Occipital lobe (tissue), 1 donor: ENCODE measurements at regions not wholly inside any gene's neighbourhood (a gene's known extent, or its start where the extent isn't known, plus 50 kb on each side); places are given as distances from the start of the nearest gene placed in this dataset.

Experiments
- DNase-seq: peaks from one replicate; lab custom pipeline; 2025; lab: John Stamatoyannopoulos, UW

DNA sequence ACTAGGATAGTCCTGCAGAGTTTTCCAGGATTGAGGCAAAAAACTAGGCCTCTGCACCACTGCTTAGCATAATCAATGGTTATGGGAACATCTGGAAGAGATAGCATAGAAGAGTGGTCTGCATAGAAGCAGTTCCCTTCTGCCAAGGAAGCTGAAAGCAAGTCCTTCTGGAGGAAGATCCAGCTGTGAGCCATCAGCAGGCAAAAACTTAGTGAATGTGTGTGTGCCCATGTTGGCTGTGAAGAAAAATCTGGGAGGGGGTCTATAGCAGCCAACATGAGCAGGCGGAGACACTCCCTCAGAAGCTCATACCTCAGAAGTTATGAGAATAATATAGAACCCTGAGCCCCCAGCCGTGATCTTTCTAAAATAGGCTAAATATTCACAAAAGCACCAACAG, 228.1 kb upstream of the STEAP1 start:
- DNase-seq = no peak

DNA sequence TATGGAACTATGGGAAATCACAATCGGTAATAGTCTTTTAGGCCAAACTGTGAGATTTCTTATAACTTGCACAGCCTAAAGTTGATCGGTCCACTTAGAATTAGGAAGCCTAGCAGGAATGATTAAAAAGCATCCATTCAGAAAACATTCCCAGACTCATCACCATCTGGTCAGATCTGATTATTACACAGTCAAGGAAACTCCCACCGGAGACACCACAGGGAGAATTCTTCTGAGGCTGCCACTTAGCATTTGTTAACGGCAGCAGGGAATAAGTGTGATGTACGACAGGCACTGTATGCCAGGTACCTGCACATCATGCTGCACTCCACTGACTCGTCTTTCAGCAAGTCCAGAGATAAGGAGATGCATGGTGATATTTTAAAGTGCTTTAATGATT, 227.6 kb upstream of the STEAP1 start:
- DNase-seq = no peak

DNA sequence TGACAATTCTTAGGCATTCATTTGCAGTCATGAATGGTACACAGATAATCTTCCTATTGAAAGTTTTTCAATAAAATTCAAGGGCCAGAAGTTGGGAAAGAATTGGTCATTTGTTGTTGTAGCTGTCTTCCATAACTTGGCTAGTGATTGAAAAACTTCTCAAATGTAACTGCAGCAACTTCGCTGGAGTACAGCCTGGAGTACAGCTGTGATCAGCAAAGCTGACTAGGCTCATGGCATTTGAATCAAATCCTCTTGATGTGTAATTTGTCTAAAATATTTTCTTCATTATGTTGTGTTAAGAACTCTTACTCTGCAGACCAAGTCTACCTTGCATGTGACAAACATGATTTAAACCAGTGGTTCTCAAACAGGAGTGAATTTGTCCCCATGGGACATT, 226.5 kb upstream of the STEAP1 start:
- DNase-seq = no peak

DNA sequence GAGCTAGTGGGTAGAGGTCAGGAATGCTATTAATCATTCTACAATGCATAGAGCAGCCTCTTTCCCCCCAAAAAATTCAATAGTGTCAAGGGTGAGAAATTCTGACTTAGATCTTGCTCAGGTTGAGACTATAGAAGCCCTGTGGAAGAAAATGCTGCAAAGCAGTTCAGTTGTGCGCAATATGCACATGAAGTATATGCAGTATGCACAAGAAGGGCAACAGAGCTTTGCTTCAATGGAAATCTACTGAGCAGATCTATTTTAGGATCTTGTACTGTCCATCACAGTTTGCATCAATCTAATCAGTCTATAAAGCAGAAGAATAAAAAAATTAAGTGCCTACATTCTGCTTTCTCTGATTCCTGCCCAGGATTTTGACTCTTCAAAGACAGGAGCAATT, 225.8 kb upstream of the STEAP1 start:
- DNase-seq = no peak

DNA sequence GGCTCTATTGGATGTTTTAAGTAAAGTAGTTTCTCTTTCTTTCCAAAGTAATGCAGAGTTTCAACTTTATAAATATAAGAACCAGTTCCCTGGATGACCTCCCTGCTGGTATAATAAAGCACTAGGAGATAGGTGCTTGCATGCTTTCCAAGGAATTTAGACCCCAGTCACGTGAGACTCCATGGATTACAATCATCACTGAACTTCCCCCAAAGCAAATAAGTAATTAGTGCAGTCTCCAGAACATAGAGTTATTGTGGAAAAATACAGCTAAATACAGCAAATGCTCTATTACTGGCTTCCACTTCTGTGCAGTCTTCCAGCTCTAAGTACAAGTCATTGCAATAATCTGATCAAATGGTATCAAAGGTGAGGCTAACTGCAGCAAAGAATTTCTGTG, 220.2 kb upstream of the STEAP1 start:
- no peak for DNase-seq

DNA sequence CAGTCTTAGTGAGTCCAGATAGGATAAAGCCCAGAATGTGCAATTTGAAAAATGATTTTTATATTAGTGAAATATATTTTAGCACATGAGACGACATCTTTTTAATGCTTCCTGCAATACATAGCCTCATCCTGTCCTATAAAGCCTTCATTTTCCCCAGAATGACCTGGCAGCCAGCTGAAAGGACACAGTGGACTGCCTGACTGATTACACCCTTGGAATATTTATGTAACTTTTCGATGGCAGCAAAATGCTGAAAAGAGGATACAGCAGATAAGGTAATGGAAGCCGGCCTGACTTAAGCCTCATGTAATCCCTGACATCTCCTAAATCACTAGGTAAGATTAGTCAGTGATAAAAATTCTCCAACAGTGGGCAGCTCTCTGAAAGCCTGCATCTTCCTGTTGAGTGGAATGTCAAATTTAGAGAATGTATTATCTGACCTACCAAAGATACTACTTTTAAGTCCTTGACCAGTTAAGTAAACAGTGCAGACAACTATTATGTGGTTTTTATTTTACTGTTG, 210.7 kb upstream of the STEAP1 start:
- DNase-seq = no peak

DNA sequence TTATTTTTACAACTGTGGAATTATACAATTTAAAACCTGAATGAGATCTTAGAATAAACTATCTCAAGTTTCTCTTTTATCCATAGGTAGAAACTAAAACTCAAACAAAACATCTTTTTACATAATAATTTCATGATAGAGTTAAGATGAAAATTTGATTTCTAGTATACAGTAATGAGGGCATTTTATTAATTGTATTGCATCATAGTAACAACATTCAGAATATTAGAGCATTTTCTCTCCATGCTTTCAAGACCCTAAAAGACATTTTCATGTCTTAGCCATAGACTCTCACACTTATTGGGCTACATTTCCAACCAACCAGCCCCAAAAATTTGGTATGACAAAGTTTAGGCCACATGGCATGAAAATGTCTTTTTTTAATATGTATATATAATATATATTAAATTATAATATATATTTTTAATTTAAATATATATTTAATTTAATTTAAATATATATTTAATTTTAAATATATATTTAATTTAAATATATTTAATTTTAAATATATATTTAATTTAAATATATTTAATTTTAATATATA, 195.7 kb upstream of the STEAP1 start:
- no peak for DNase-seq

DNA sequence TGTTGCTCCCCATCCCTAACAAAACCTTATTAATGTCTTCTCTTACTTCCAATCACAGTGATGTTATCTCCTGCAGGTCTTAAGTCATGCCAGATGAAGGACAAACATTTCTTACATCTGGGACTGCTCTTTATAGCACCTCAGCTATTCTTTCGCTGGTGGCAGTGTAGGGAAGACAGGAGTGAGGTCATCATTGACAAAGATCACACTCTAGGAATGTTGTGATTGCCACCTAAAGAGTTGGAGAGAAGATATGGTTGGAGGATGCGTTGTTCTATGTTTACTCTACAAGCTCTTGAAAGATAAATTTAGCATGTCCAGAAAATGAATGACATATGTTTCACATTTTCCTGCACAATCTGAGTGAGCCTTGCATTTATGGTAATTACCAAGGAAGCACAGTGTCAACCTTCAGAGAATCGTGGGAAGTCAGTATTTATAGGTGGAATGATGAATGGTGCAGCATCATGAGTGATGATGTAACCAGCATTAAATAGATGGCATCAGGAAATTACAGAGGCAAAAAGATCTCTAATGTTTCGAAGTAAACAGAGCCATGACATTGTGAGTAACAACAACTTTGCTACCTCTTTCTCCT, 188.1 kb upstream of the STEAP1 start:
- DNase-seq = no peak

DNA sequence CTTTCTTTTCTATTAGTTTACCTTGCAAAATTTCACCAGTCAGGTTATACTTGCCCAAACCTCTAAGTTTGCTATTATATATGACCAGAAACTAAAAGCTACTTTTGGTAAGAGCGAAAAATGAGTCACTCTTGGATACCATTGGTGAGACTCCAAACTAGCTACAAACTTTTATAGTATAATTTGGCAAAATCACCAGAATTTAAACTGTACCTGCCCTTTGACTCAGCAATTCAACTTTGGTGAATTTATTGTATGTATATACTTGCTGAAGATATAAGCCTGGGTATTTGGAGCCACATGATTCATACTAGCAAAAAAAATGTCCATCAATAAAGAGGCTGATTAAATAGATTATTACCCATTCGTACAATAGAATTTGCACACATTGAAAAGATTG, 178.7 kb upstream of the STEAP1 start:
- no peak for DNase-seq

DNA sequence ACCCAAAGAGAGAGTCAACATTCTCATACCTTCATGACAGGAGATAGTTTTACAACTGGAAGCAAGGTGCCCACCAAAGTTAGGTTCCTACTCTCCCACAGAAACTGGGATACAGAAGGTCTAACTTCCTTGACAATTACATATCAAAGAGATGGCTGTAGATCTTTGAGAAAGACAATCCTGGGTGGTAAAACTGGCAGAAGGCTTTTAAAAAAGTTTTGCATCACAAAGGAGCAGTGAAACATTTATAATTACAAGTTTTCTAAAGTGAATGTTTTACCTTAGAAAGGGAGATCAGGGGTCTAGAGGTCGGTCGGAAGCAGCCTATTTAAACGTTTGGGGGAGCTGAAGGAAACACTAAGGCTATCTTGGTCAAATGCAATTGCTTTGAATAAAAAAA, 166.6 kb upstream of the STEAP1 start:
- no peak for DNase-seq

DNA sequence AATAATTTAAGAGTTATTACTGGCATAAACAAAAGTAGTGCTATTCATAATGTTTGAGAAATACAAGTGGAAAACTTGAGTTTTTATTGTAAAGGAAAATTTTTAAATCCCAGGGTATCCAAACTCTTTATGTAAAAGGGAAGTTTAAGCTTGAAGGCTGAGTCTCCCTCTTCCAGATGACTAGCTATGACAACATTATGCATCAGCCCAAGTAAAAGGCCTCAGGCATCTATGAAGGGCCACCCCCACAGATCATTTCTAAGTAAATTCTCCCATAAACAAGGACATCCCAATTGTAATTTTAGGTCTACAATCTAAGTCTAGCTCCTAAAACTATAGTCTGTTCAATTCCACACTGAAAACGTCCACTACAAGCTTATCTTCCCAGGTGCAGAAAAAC, 166.2 kb upstream of the STEAP1 start:
- no peak for DNase-seq

DNA sequence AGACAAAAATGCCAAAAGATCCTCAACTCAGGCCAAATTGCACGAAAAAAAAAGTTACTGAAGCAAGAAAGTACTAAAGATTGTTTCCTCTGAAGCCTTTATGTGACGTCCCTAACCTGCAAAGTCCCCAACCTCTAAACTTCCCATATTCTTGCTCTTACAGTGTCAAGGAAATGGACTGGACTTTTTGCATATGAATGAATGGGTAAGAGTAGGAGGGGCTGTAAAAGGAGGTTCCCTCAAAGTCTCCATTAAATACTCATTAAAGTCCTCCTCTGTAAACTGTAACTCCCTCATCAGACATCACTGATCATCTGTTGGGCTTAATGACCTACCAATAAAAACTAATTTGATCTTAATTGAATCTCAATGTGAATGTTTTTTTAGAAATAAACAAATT, 164.8 kb upstream of the STEAP1 start:
- no peak for DNase-seq

DNA sequence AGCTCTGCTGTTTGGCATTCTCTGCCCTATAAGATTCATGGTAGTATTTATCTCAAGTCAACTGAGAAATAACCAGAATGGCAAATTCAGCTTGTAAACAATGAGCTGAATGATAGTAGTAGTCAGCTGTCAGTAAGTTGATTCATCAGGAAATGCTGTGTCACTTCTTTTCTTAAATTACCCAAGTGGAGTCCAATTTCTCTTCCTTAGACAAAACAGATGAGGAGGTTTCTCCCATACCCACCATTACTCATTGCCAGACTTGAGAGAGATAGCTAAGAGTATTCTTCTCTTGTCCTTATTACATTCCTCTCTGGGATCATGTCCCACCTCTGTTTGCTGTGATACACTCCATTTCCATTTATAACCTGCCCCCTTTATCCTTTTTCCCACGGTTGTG, 159.8 kb upstream of the STEAP1 start:
- DNase-seq = no peak

DNA sequence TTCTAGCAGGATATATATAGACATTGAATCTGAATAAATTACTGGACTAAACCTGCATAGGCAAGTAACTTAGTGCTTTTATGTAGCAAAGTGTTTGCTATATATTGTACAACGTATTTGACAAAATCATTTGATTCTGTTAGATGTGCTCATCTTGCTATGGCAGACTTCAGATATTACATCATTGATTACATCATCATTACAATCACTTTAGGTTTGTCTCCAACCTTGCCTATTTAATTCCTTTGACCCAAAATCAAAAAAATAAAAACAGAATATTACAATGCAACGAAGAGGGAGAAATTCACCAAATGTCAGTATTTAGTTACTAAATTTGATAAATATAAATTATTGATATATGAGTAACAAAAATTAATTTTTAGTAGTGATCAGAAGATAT, 155.7 kb upstream of the STEAP1 start:
- DNase-seq = no peak

DNA sequence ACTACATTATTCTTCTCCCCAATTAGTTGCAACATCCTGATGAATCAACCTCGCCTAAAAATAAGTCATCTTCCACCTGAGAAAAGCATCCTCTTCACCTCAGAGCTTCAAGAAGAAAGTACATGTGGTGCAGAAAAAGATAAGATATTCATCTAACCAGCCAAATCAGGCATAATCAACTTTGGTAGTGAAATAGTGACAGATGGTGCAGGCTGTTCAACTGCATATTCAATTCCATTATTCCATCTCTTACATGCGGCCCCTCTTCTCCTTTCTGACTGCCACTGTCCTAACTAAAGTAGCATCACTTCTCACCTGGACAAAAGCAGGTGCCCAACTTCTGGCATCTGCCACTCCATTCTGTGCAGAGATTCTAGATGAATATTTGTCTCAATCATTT, 148.4 kb upstream of the STEAP1 start:
- DNase-seq = no peak

DNA sequence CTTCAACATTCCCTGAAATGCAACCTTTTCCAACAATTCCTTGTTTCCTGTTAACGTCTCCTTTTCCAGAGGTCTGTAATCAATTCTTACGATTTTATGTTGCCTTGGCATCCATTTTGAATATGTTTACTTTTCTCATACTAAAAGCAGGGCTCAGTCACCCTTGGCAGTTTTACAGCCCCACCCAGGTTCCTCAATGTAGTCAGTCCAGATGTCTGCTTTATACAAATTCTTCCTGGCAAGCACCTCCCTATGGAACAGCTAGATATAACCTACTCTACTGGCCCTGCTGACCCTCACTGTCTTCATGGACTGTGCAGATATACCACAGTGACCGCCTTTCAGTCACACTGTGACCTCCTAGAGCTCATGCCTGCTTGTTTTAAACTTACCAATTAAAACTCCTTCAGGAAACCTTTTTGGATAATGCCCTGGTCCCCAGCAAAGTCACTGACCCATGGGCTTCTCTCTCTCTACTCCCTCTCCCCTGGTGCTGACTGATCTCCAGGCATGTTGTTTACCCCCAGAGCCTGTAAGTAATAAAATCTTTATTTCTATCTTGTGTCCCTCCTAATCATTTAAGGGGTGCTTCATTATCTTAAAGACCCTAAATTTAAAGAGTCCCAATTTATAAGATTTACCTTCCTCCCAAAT, 147.1 kb upstream of the STEAP1 start:
- no peak for DNase-seq

DNA sequence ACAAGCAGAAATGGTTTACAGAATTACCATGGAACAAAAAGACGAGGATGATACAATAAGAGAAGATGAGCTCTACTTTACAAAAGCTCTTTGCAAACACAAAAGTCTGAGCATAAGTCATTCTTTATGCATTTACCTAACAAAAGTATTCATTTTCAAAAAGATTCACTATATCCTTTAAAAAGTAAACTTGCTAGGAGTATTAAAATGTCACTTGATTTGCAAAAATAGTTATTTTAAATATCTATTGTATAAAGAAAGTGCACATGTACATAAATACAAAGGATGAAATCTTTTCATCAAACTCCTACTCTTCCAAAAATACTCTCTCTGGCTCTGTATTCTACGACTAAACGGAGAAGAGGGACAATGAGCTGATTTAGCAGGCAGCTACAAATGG, 146.4 kb upstream of the STEAP1 start:
- DNase-seq = no peak

DNA sequence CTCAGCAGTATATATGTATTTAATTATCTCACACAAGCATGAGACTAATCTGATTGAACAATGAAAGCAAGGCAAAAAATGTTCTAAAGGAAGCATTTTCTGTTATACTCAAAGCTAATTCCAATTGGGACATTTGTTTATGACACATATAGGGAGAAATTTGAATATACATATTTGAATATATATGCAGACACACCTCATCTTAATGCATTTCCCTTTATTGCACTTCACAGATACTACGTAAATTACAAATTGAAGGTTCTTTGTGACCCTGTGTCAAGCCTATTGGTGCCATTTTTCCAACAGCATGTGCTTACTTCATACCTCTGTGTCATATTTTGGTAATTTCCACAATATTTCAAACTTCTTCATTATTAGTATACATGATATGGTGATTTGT, 132.1 kb upstream of the STEAP1 start:
- no peak for DNase-seq

DNA sequence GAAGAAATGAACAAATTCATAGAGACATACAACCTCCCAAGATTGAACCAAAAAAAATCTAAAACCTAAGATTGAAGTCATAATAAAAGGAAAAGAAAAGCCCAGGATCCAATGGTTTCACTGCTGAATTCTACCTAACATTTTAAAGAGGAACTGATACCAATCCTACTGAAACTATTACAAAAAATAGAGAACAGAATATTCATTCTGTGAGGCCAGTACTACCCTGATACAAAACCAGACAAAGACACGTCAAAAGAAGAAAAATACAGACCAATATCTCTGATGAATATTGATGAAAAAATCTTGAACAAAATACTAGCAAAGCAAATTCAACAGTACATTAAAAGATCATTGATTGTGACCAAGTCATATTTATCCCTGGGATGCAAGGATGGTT, 128.5 kb upstream of the STEAP1 start:
- DNase-seq = no peak

DNA sequence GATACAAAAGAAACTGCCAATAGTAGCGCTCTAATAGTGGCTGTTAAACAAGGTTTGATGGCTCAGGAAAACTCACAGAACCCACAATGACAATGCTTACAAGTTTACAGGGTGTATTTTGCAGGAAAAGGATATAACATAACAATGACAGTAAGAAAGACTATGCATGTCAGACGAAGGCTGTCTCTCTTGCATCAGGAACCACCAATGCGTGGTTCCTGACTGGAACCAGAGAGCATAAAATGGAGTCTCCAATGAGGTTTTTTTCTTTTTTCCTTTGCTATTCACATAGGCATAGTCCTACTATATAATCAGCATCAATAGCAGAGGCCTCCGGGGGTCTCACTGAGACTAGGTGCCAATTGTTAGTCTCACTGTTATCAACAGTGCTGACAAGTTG, 120.4 kb upstream of the STEAP1 start:
- DNase-seq = no peak

DNA sequence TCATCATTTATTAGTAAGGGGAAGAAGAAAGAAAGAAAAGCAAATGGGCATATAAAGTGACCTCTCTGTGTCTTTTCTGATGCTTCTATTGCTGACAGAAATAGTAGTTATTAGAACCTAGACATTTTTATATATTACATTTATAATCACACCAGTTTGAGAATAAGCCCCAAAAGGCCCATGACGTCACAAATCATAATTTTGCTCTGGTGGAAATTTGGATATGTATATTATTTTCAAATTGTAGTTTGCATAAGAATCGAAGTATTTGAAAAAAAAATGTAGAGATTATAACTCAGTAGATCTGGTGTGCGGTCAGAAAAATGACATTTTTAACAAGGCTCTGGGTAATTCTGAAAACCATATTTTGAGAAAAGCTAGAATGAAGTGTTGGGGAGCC, 101.2 kb upstream of the STEAP1 start:
- DNase-seq = no peak

DNA sequence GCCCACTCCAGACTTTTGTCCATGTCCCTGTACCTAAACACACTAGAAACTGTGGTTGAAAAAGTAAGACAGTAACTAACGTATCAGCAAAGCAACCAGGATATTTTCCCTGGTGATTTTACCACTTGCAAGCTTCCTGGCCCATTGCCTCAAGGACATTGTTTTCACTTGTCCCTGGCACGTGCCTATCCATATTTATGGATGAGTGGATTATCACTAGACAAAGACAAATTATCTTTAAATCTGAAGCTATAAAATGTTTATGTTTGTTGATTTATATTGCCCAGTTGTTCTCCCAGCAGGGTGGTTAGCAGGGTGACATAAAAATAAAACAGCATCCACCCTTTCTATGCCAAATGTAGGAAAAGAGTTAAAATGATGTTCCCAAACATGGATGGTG, 93.2 kb upstream of the STEAP1 start:
- no peak for DNase-seq

DNA sequence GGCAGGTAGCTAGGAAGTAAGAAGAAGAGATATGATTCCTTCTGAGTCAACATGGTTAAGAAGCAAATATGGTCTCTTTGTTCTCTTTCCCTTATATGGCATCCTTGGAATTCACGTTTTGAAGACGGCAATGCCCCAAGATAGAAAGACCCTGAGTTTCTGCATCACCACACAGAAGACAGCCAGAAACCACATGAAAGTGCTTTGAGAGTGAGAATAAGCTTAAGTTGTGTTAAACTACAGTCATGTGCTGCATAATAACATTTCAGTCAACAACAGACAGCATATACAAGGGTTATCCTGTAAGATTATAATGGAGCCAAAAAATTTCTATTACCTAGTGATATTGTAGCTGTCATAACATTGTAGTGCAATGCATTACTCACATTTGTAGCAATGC, 89.9 kb upstream of the STEAP1 start:
- DNase-seq = no peak
